BJ (cell line): ENCODE measurements at regions not wholly inside any gene's neighbourhood (a gene's known extent, or its start where the extent isn't known, plus 50 kb on each side); places are given as distances from the start of the nearest gene placed in this dataset.

Source experiments
- CTCF ChIA-PET: fragments of 350-600 bp; formaldehyde crosslinking; extraction: SDS; loops from one replicate; lab custom pipeline; 2021; ENCODE audit warnings: antibody characterized with exemption, inconsistent platforms; lab: Yijun Ruan, JAX
- POLR2A ChIA-PET: fragments of 300-600 bp; sonication (Branson Sonifier 250); formaldehyde crosslinking; extraction: SDS; loops from one replicate; lab custom pipeline; 2021; ENCODE audit warnings: antibody characterized with exemption; lab: Charles Lee
- DNase-seq: peaks from one replicate; pipeline ENCODE4 v3.0.0-alpha.2; 2011; ENCODE audit warnings: low read depth
- H3K27me3 ChIP-seq: 2 replicates; pipeline ENCODE4 v1.6.0; 2011; ENCODE audit warnings: low read length; ENCODE audit not compliant: control insufficient read depth, insufficient read depth
- H3K36me3 ChIP-seq: 2 replicates; pipeline ENCODE4 v1.5.1; 2011; ENCODE audit warnings: low read length; ENCODE audit not compliant: control insufficient read depth, insufficient read depth
- H3K4me3 ChIP-seq: 2 replicates; pipeline ENCODE4 v1.5.1; 2011; ENCODE audit warnings: low read depth, mild to moderate bottlenecking, control low read depth, low read length
- TF ChIP-seq, protein P1 (sequence below): IDR thresholded peaks from 2 replicates; pipeline ENCODE4 v1.5.1; 2011; ENCODE audit warnings: low read depth, mild to moderate bottlenecking, control low read depth, inconsistent platforms, low read length, moderate library complexity; ENCODE audit not compliant: insufficient read depth

DNA sequence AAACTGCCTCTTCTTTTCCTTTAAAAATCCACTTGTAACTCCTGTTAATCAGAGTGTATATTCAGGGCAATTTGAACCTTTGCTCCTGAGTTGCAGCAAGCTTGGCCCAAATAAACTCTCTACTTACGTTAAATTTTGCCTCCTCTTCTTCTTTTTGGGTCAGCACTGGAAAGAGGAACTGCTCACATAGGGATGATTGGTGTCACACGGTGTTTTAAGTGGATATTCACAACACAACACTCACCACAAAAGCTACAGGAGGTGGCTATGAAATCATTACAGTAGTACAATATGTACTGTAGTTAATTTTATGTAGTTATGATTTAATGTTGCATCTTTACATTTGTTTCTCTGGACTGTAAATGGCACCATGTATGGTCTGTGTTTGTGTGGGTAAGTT, 96.8 kb upstream of the DOCK9 start:
- no peak for DNase-seq
- no peaks in the 10 kb centered on the region for H3K27me3 ChIP-seq
- POLR2A ChIA-PET: no interaction called here
- no peak overlapping the region for H3K4me3 ChIP-seq
- CTCF ChIA-PET: interaction anchor here (1.2 kb wide), 1 partner anchor 8 kb away, joined by 3 read pairs; no protein-coding TSS in a partner anchor
- TF ChIP-seq, protein P1, sequence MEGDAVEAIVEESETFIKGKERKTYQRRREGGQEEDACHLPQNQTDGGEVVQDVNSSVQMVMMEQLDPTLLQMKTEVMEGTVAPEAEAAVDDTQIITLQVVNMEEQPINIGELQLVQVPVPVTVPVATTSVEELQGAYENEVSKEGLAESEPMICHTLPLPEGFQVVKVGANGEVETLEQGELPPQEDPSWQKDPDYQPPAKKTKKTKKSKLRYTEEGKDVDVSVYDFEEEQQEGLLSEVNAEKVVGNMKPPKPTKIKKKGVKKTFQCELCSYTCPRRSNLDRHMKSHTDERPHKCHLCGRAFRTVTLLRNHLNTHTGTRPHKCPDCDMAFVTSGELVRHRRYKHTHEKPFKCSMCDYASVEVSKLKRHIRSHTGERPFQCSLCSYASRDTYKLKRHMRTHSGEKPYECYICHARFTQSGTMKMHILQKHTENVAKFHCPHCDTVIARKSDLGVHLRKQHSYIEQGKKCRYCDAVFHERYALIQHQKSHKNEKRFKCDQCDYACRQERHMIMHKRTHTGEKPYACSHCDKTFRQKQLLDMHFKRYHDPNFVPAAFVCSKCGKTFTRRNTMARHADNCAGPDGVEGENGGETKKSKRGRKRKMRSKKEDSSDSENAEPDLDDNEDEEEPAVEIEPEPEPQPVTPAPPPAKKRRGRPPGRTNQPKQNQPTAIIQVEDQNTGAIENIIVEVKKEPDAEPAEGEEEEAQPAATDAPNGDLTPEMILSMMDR: no peak
- H3K36me3 ChIP-seq: no peaks in the 10 kb centered on the region

DNA sequence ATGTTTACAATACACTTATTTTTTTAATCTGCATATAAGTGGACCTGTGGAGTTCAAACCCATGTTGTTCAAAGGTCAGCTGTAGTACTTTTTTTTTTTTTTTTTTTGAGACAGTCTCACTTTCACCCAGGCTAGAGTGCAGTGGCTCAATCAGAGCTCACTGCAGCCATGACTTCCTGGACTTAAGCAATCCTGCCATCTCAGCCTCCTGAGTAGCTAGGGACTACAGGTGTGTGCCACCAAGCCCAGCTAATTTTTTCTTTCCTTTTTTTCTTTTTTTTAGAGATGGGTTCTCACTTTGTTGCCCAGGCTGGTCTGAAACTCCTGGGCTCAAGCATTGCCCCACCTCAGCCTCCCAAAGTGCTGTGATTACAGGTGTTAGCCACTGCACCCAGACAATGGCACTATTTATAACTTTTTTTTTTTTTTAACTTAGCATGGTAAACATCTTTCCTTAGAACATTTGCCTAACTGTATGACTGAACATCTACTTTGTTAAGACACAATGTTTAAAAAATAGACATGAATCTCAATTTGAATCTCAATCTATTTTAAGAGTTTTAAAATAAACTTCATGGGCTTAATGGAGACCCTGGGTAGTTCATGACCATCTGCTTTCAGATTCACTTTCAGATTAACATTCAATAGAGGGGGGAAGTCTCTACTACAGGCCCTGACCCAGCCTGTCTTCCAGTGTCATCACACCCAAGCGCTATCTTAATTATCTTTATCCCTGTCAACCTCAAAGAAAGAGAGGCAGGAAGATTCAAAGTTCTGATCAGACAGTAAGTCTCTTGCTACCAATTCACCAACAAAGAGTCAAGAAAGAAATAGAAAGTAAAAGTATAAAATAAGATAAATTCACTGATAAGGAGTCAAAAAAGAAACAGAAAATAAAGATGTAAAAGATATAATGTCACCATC, 97.7 kb upstream of the DOCK9 start:
- CTCF ChIA-PET: no interaction called here

DNA sequence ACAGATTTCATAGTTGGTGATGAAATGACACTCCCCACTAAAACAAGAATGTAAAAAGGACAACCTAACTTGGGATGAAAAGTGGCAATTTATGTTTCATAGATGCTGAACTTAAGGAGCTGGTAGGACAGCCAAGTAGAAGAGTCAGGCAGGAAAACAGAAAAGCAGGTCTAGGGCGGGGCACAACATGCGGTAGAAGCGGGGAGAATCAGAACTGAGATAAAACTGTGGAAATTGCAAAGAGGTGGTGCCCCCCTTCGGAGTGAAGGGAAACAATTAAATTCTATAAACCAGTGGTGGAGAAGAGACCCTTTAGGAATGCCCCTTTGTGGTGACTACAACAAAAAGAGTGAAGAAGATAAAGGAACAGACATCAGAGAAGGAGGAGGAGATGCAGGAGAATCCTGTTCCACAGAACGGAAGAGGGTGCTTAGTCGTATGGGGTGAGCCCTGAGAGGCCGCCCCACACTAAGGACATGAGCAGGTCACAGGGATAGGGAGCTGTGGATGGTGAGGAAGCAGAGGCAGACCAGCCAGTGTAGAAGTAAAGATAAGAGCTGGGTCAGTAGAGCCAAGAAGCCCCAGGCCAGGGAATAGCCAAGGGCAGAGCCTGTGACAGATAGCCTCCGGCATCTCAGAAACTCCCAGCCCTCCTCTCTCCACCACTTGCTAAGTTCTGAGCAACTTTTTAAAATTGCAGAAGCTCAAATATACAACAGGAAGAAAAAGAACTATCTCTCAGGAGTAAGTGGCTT, 100.3 kb upstream of the DOCK9 start:
- POLR2A ChIA-PET: no interaction called here
- H3K4me3 ChIP-seq: no peak overlapping the region
- DNase-seq: no peak
- no peaks in the 10 kb centered on the region for H3K36me3 ChIP-seq
- CTCF ChIA-PET: no interaction called here
- no peaks in the 10 kb centered on the region for H3K27me3 ChIP-seq
- TF ChIP-seq, protein P1: no peak

More for the DNA sequence above, 97.7 kb upstream of the DOCK9 start:
- H3K4me3 ChIP-seq: no peak overlapping the region
- no peak for DNase-seq
- POLR2A ChIA-PET: no interaction called here
- TF ChIP-seq, protein P1: no peak
- H3K27me3 ChIP-seq: no peaks in the 10 kb centered on the region
- H3K36me3 ChIP-seq: no peaks in the 10 kb centered on the region

DNA sequence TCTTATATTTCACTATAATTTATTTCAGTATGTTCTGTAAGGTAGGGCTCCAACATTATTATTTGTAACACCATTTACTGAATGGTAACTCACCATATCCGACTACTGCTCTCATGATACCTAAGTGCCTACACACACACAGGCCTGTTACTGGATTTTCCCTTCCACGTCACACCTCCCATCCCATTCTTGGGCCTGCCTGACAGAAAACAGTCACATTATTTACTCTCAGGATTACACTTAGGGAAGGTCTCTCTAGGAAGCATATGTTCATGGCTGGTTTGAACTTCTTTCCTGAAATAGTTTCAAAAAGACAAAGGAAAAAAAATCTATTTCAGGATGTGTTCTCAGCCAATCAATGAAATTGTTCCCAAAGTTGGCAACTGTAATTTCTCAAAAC, 102.3 kb upstream of the DOCK9 start:
- POLR2A ChIA-PET: no interaction called here
- TF ChIP-seq, protein P1: no peak

DNA sequence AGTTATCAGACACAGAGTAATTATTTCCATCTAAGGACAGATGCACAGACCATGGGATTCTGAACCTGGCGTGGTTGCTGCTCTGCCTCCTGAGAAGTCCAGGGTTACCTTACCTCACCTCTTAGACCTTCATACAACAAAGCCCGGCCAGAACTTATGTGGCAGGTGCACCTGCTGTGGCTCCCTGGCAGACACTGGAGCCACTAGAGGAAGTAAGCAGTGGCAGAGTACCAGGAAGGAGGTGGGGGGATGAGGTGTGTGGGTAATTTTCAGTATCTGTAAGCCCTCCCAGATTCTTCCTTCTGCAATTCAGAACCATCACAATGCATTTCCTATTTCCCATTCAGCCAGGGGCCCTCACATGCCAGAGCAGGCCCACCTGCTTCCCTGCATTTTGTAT, 106.1 kb upstream of the DOCK9 start:
- Histone ChIP-seq H3K4me3 (no peak overlapping the region), H3K27me3 (no peaks in the 10 kb centered on the region; the same call in 1 of the 2 replicates), H3K36me3 (no peaks in the 10 kb centered on the region)
- CTCF ChIA-PET: no interaction called here
- POLR2A ChIA-PET: no interaction called here
- TF ChIP-seq, protein P1: no peak
- DNase-seq: no peak

More for the DNA sequence above, 102.3 kb upstream of the DOCK9 start:
- H3K27me3 ChIP-seq: no peaks in the 10 kb centered on the region
- no peak for DNase-seq
- no peak overlapping the region for H3K4me3 ChIP-seq
- CTCF ChIA-PET: no interaction called here
- H3K36me3 ChIP-seq: no peaks in the 10 kb centered on the region
